RWPE2 (cell line): ENCODE measurements at regions not wholly inside any gene's neighbourhood (a gene's known extent, or its start where the extent isn't known, plus 50 kb on each side); places are given as distances from the start of the nearest gene placed in this dataset.
A peak's percentile ranks its signal among the peaks of the same experiment; 100 is the strongest.

Source experiments
- ATAC-seq: fragments of 200-7000 bp; cut with Tn5 transposase; 3 replicates; pipeline ENCODE4 v1.9.1; 2021; ENCODE audit warnings: low read depth
- DNase-seq: peaks from one replicate; pipeline ENCODE4 v3.0.0-alpha.2; 2020; ENCODE audit warnings: low spot score
- H3K27ac ChIP-seq: fragments of 450-650 bp; 2 replicates; pipeline ENCODE4 v1.5.1; 2017; ENCODE audit warnings: mild to moderate bottlenecking; ENCODE audit not compliant: poor library complexity, severe bottlenecking
- H3K27me3 ChIP-seq: fragments of 250-450 bp; sonication (Bioruptor Pico); 2 replicates; pipeline ENCODE4 v1.5.1; 2021; ENCODE audit warnings: mild to moderate bottlenecking, moderate library complexity; ENCODE audit not compliant: insufficient read depth, poor library complexity, severe bottlenecking
- H3K36me3 ChIP-seq: fragments of 250-450 bp; sonication (Bioruptor Pico); 2 replicates; pipeline ENCODE4 v1.5.1; 2020; ENCODE audit warnings: low read depth, mild to moderate bottlenecking, moderate library complexity
- H3K4me1 ChIP-seq: fragments of 250-450 bp; sonication (Bioruptor Pico); 2 replicates; pipeline ENCODE4 v1.5.1; 2021; ENCODE audit warnings: mild to moderate bottlenecking, moderate library complexity; ENCODE audit not compliant: insufficient read depth, poor library complexity, severe bottlenecking
- H3K4me3 ChIP-seq: fragments of 250-450 bp; sonication (Bioruptor Pico); 2 replicates; pipeline ENCODE4 v1.5.1; 2021; ENCODE audit warnings: mild to moderate bottlenecking, moderate library complexity; ENCODE audit not compliant: severe bottlenecking
- H3K9me3 ChIP-seq: fragments of 250-450 bp; sonication (Bioruptor Pico); 2 replicates; pipeline ENCODE4 v1.5.1; 2021; ENCODE audit warnings: mild to moderate bottlenecking, moderate library complexity; ENCODE audit not compliant: severe bottlenecking
- TF ChIP-seq, protein P1 (sequence below): fragments of 450-650 bp; IDR thresholded peaks from one replicate; pipeline ENCODE4 v1.5.1; 2017; ENCODE audit warnings: mild to moderate bottlenecking, moderate library complexity; ENCODE audit not compliant: poor library complexity, severe bottlenecking

DNA sequence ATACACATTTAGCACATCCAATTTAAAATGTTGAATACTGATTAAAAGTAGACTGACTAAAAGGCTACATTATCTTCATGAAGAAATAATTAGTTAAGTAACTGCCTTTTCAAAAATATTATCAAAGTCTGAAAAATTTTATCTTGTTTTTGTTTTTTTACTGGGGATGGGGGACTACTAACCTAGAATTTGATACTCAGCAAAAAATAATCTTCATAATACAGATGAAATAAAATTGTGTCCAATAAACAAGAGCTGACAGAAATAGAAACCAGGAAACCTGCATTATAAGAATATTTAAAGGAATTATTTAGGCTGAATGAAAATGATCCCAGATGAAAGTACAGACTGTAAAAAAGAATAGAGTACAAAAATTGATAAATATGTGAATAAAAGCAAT is 200.7 kb upstream of the RGPD4 start:
- no peaks in the 10 kb centered on the region for H3K27me3 ChIP-seq
- no peaks in the 10 kb centered on the region for H3K9me3 ChIP-seq
- H3K27ac ChIP-seq: no peak overlapping the region
- DNase-seq: no peak
- no peak overlapping the region for H3K4me3 ChIP-seq
- no peaks in the 10 kb centered on the region for H3K36me3 ChIP-seq
- ATAC-seq: no peak
- no peaks in the 10 kb centered on the region for H3K4me1 ChIP-seq
- TF ChIP-seq, protein P1, sequence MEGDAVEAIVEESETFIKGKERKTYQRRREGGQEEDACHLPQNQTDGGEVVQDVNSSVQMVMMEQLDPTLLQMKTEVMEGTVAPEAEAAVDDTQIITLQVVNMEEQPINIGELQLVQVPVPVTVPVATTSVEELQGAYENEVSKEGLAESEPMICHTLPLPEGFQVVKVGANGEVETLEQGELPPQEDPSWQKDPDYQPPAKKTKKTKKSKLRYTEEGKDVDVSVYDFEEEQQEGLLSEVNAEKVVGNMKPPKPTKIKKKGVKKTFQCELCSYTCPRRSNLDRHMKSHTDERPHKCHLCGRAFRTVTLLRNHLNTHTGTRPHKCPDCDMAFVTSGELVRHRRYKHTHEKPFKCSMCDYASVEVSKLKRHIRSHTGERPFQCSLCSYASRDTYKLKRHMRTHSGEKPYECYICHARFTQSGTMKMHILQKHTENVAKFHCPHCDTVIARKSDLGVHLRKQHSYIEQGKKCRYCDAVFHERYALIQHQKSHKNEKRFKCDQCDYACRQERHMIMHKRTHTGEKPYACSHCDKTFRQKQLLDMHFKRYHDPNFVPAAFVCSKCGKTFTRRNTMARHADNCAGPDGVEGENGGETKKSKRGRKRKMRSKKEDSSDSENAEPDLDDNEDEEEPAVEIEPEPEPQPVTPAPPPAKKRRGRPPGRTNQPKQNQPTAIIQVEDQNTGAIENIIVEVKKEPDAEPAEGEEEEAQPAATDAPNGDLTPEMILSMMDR: no peak

- Histone ChIP-seq H3K36me3 (no peaks in the 10 kb centered on the region), H3K27me3 (no peaks in the 10 kb centered on the region), H3K9me3 (no peaks in the 10 kb centered on the region), H3K4me3 (no peak overlapping the region), H3K4me1 (no peaks in the 10 kb centered on the region), H3K27ac (no peak overlapping the region)
- DNase-seq: no peak
- ATAC-seq: no peak
- TF ChIP-seq, protein P1: no peak
Measured at GRCh38 chr2:107627164-107627563, 199.5 kb upstream of the RGPD4 start.

GRCh38 chr2:107627926-107628325 is 198.8 kb upstream of the RGPD4 start:
- no peak for ATAC-seq
- no peak overlapping the region for H3K4me3 ChIP-seq
- TF ChIP-seq, protein P1: no peak
- H3K27ac ChIP-seq: no peak overlapping the region
- no peaks in the 10 kb centered on the region for H3K4me1 ChIP-seq
- no peaks in the 10 kb centered on the region for H3K9me3 ChIP-seq
- no peaks in the 10 kb centered on the region for H3K36me3 ChIP-seq
- DNase-seq: no peak
- no peaks in the 10 kb centered on the region for H3K27me3 ChIP-seq

DNA sequence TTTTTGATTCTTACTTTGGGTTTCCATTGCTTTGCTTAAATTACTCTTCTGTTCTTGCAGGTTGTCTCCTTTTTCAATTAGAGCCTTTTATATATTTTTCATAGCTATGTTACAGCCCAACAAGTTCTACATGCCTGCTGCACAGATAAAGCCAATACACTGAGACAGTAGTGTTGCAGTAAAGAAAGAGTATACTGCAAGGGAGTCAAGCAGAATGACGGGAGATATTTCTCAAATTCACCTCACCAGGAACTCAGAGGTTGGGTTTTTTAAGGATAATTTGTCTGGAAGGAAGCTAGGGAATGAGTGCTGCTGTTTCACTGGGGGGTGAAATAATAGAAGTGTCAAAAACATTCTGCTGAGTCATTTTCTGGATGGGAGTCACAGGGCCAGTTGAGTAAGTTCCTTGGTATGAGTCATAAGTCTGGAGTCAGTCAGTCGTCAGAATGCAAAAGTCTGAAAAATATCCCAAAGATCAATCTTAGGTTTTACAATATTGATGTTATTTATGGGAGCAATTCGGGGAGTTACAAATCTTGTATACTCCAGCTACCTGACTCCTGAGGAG is 193.0 kb upstream of the RGPD4 start:
- Histone ChIP-seq H3K4me3 (no peak overlapping the region), H3K9me3 (peaks cover 2% of the 10 kb centered on the region), H3K36me3 (no peaks in the 10 kb centered on the region), H3K27ac (peak overlapping the region; percentile 49), H3K27me3 (no peaks in the 10 kb centered on the region), H3K4me1 (peaks cover 12% of the 10 kb centered on the region)
- ATAC-seq (peak; percentile 72), DNase-seq (no peak)
- TF ChIP-seq, protein P1: no peak

- Histone ChIP-seq H3K27ac (peak overlapping the region; percentile 49), H3K27me3 (no peaks in the 10 kb centered on the region), H3K36me3 (no peaks in the 10 kb centered on the region), H3K4me3 (no peak overlapping the region), H3K4me1 (peaks cover 12% of the 10 kb centered on the region), H3K9me3 (peaks cover 2% of the 10 kb centered on the region)
- TF ChIP-seq, protein P1: no peak
- DNase-seq (no peak), ATAC-seq (no peak)
Measured at GRCh38 chr2:107634172-107634571, 192.5 kb upstream of the RGPD4 start.
